HL-60 (cell line): ENCODE measurements at regions not wholly inside any gene's neighbourhood (a gene's known extent, or its start where the extent isn't known, plus 50 kb on each side); places are given as distances from the start of the nearest gene placed in this dataset.

Source experiments
- DNase-seq, 2 experiments: peaks; one replicate each; pipeline ENCODE4 v3.0.0-alpha.2; 2010 to 2020; ENCODE audit warnings: low read depth in 1 of 2, low spot score in 1 of 2
- H3K27ac ChIP-seq: fragments of 250-450 bp; sonication (Bioruptor Pico); replicated peaks from 2 replicates; pipeline ENCODE4 v1.5.1; 2020; ENCODE audit warnings: mild to moderate bottlenecking, moderate library complexity
- H3K27me3 ChIP-seq: fragments of 250-450 bp; sonication (Bioruptor Pico); 2 replicates; pipeline ENCODE4 v1.5.1; 2021; ENCODE audit warnings: mild to moderate bottlenecking, moderate library complexity; ENCODE audit not compliant: insufficient read depth, poor library complexity, severe bottlenecking
- H3K4me3 ChIP-seq: replicated peaks from 2 replicates; pipeline ENCODE4 v1.5.1; 2011; ENCODE audit warnings: mild to moderate bottlenecking, control low read depth, low read length; ENCODE audit not compliant: insufficient read depth
- GABPA ChIP-seq: IDR thresholded peaks from 2 replicates; pipeline ENCODE4 v1.6.1; 2012; ENCODE audit warnings: low read depth
- POLR2AphosphoS5 ChIP-seq: IDR thresholded peaks from 2 replicates; pipeline ENCODE4 v1.6.1; 2012; ENCODE audit warnings: low read depth
- SPI1 ChIP-seq: IDR thresholded peaks from 2 replicates; pipeline ENCODE4 v1.6.1; 2012; ENCODE audit warnings: low read depth, mild to moderate bottlenecking, borderline replicate concordance
- TF ChIP-seq, protein P1 (sequence below): IDR thresholded peaks from 2 replicates; pipeline ENCODE4 v1.6.1; 2012; ENCODE audit warnings: low read depth; ENCODE audit not compliant: insufficient replicate concordance
- TF ChIP-seq, protein P2 (sequence below): IDR thresholded peaks from one replicate; pipeline ENCODE4 v1.5.1; 2011; ENCODE audit warnings: low read length, control low read depth, inconsistent platforms; ENCODE audit not compliant: insufficient read depth

DNA sequence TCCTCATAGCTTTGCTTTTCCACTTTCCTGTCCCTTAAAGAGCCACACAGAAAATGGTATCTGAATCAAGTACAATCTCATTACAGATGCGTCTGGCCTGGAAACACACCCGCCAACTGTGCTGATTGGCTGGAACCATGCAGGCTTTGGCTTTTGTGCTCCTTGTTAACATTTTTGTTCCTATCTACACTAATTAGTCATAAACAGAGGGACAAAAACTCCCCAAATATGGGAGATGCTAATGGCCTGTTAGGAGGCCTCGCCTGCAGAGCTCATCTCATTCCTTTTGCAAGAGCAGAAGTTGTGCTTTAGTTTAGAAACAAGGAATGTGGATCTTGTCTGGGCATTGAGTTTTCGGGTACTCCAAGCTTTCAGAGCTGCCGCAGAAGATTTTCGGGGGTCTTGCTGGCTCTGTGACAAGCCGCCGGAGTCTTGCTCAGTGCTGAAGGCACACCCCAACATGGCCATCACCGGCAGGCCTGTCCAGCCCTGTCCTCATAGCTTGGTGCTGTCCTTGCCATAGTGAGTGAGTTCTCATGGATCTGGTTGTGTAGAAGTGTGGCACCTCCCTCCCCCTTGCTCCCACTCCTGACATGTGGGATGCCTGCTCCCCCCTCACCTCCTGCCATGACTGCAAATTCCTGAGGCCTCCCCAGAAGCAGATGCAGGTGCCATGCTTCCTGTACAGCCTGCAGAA, 69.8 kb downstream of the METRNL start:
- no peak for DNase-seq
- Histone ChIP-seq H3K27me3 (peaks cover 2% of the 10 kb centered on the region), H3K4me3 (no peak overlapping the region), H3K27ac (no peak overlapping the region)
- TF ChIP-seq GABPA (no peak), SPI1 (no peak), POLR2AphosphoS5 (no peak)
- TF ChIP-seq, protein P1, sequence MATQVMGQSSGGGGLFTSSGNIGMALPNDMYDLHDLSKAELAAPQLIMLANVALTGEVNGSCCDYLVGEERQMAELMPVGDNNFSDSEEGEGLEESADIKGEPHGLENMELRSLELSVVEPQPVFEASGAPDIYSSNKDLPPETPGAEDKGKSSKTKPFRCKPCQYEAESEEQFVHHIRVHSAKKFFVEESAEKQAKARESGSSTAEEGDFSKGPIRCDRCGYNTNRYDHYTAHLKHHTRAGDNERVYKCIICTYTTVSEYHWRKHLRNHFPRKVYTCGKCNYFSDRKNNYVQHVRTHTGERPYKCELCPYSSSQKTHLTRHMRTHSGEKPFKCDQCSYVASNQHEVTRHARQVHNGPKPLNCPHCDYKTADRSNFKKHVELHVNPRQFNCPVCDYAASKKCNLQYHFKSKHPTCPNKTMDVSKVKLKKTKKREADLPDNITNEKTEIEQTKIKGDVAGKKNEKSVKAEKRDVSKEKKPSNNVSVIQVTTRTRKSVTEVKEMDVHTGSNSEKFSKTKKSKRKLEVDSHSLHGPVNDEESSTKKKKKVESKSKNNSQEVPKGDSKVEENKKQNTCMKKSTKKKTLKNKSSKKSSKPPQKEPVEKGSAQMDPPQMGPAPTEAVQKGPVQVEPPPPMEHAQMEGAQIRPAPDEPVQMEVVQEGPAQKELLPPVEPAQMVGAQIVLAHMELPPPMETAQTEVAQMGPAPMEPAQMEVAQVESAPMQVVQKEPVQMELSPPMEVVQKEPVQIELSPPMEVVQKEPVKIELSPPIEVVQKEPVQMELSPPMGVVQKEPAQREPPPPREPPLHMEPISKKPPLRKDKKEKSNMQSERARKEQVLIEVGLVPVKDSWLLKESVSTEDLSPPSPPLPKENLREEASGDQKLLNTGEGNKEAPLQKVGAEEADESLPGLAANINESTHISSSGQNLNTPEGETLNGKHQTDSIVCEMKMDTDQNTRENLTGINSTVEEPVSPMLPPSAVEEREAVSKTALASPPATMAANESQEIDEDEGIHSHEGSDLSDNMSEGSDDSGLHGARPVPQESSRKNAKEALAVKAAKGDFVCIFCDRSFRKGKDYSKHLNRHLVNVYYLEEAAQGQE: no peak
- TF ChIP-seq, protein P2, sequence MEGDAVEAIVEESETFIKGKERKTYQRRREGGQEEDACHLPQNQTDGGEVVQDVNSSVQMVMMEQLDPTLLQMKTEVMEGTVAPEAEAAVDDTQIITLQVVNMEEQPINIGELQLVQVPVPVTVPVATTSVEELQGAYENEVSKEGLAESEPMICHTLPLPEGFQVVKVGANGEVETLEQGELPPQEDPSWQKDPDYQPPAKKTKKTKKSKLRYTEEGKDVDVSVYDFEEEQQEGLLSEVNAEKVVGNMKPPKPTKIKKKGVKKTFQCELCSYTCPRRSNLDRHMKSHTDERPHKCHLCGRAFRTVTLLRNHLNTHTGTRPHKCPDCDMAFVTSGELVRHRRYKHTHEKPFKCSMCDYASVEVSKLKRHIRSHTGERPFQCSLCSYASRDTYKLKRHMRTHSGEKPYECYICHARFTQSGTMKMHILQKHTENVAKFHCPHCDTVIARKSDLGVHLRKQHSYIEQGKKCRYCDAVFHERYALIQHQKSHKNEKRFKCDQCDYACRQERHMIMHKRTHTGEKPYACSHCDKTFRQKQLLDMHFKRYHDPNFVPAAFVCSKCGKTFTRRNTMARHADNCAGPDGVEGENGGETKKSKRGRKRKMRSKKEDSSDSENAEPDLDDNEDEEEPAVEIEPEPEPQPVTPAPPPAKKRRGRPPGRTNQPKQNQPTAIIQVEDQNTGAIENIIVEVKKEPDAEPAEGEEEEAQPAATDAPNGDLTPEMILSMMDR: no peak

DNA sequence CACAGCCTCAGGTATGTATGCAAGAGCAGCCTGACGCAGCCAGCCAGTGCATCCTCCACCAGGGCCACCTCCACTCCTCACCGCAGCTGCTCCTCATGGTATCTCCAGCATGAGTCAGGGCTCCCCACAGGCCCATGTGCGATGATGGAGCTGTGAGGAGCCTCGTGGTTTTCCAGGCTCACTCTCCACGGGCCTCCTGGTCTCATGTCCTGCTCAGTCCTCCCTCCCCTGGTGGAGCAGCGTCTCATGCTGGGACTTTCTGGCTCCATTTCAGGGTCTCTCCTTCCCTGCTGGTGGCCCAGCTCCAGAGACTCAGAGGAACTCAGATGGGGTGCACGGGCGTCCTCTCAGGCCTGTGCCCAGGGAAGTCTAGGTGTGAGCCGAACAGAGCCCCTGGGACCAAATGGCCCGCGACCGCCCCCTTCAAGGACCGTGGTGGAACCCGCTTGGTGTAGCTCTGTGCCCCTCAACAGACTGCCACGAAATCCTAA, 70.4 kb downstream of the METRNL start:
- Histone ChIP-seq H3K27ac (no peak overlapping the region), H3K4me3 (no peak overlapping the region), H3K27me3 (peaks cover 2% of the 10 kb centered on the region)
- no peak for DNase-seq
- TF ChIP-seq, protein P1: no peak
- TF ChIP-seq SPI1: no peak

DNA sequence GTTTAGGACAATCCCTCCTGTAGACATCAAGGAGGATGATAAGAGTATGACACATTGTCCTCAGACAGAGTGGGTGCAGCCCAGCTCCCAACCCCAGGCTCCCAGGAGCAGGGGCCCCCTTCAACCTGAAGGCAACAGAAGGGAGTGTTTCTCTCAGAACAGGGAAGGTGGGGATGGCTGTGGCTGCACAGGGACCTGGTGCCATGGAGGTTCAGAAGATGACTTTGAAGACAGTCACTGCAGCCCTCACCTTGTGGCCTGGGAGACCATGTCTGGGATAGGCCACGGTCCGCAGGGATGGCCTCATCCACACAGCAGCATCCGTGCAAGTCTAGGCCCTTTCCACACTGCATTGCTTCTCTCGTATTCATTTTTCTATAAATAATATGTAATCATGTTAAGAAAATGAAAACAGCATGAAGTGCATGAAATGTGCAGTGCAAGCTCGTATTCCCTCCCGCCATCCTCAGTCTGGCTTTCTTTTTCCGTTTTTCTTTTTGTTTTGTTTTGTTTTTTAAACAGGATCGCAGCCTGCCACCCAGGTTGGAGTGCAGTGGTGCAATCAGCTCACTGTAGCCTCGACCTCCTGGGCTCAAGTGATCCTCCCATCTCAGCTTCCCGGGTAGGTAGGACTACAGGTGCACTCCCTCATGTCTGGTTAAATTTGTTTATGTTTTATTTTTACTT, 71.1 kb downstream of the METRNL start:
- peaks cover 2% of the 10 kb centered on the region for H3K27me3 ChIP-seq

More for the DNA sequence above, 71.1 kb downstream of the METRNL start:
- no peak for DNase-seq
- Histone ChIP-seq H3K27ac (no peak overlapping the region), H3K4me3 (no peak overlapping the region)
- TF ChIP-seq, protein P1: no peak
